NB4 (cell line): ENCODE measurements at regions not wholly inside any gene's neighbourhood (a gene's known extent, or its start where the extent isn't known, plus 50 kb on each side); places are given as distances from the start of the nearest gene placed in this dataset.

Experiments used
- MYC ChIP-seq: IDR thresholded peaks from 2 replicates; pipeline ENCODE4 v1.6.1; 2011; ENCODE audit warnings: low read depth, low read length
- POLR2A ChIP-seq: IDR thresholded peaks from 2 replicates; pipeline ENCODE4 v1.6.1; 2011; ENCODE audit warnings: mild to moderate bottlenecking; ENCODE audit not compliant: insufficient read length; ENCODE audit errors: extremely low read depth
- TF ChIP-seq, protein P1 (sequence below): IDR thresholded peaks from one replicate; pipeline ENCODE4 v1.5.1; 2012; ENCODE audit warnings: low read depth, low read length

DNA sequence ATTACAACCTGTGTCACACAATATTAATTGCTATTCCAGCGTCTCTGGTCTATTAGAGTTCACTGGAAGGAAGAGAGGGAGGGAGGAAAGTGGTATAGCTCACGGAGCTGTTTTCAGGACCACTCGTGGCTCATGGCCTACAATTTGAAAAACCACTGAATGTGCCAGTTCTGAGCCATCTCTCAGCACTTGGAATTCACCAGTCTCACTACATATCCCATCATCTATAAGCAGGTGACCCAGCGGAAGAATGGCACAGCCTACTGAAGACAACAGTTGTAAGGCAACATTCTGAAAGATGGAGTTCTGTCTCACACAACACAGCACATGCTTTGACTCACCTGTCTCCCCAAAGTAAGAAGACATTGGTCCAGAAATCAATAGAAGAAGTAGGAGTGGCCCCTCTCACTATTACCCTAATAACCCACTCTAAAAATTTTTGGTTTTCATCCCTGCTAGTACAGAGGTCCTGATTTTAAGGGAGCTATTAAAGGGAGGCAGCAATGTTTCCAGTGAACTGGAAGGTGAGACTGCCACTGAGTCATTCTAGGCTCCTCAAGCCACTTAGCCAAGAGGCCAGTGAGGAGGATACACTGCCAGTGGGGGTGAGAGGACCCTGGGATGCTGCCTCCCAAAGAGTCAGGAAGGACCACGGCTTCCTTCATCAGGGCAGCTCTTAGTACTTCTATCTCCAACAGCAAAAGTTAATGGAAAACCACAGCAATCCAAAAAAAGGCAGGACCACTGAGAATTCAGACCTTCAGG is 50.0 kb upstream of the DOCK9 start:
- TF ChIP-seq, protein P1, sequence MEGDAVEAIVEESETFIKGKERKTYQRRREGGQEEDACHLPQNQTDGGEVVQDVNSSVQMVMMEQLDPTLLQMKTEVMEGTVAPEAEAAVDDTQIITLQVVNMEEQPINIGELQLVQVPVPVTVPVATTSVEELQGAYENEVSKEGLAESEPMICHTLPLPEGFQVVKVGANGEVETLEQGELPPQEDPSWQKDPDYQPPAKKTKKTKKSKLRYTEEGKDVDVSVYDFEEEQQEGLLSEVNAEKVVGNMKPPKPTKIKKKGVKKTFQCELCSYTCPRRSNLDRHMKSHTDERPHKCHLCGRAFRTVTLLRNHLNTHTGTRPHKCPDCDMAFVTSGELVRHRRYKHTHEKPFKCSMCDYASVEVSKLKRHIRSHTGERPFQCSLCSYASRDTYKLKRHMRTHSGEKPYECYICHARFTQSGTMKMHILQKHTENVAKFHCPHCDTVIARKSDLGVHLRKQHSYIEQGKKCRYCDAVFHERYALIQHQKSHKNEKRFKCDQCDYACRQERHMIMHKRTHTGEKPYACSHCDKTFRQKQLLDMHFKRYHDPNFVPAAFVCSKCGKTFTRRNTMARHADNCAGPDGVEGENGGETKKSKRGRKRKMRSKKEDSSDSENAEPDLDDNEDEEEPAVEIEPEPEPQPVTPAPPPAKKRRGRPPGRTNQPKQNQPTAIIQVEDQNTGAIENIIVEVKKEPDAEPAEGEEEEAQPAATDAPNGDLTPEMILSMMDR, result no peak
- TF ChIP-seq POLR2A (no peak), MYC (no peak)
